Kidney capillary endothelial cell (primary cell): ENCODE measurements at regions not wholly inside any gene's neighbourhood (a gene's known extent, or its start where the extent isn't known, plus 50 kb on each side); places are given as distances from the start of the nearest gene placed in this dataset.
"Not testable (repeated sequence)": the region's sequence is repeated elsewhere in the genome, so short reads cannot be mapped to it uniquely, and the experiment has no call there.

Experiments
- DNase-seq: peaks from one replicate; pipeline ENCODE4 v3.0.0-alpha.2; 2018; ENCODE audit warnings: low spot score

DNA sequence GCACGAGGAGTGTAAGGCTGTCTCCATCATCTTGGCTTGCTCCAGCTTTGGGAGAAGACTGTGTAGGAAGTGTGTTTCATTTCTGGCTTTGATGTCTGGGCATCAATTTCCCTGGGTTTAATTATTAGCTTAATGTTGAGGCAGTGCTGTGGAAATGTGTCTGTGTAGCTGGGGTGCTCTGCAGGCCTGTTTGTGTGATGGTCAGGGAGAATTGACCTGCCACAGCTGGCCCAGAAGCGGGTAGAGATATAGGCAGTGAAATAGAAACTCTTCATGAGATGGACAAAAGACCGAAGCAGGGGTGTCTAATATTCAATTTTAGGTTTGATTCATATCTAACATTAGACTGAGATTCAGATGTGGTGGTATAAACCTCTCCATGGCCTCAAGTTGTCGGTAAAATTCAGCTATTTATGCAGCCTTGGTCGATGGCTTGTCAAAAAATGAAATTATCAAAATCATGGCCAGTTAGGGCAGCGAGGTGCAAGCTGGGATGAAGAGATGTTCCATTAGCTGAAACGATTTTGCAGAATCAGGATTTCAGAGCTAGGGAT lies 95.3 kb upstream of the SNX9 start:
- no peak for DNase-seq

DNA sequence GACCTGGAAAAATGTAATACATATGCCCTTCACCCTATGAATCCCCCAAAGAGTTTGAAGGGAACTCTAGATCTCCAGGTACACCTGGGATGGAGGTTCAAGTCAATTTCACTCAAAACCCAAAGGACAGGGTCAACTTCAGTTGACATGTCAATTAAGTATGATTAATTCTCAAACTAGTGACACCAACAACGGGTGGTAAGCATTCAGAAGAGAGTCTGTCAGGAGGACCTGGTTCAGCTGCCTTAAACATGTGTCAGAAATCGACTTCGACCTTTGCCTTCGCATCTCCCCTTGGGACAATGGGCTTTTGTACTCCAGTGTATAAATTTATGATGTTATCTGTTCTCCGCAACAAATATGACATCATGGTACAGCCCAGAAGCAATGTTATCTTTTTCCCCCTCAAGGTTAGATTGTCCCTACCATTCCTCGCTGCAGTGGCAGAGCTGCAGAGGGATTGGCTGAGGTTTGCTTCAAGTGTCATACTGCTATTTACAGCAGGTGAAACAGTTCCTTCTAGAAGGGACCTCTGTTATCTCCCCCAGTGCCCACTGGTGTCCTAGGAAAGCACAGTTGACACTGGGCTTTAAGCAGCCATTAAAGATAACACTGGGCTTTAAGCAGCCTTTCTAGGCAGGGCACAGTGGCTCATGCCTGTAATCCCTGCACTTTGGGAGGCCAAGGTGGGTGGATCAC lies 94.7 kb upstream of the SNX9 start:
- DNase-seq: no peak

DNA sequence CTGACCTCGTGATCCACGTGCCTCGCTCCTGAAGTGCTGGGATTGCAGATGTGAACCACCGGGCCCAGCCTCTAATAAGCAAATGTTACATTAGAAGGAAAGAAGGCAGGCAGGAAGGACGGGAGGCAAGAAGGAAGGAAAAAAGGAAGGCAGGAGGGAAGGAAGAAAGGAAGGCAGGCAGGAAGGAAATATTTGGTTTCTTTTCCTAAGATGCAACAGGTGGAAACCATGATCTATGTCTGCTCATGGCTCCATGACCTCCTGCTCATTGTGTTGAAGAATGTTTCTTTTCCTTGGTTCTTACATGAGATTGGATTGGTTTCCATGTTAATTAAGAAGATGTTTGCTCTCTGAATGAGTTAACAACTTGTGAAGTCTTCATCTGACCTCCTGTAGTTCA lies 91.8 kb upstream of the SNX9 start:
- DNase-seq: no peak

DNA sequence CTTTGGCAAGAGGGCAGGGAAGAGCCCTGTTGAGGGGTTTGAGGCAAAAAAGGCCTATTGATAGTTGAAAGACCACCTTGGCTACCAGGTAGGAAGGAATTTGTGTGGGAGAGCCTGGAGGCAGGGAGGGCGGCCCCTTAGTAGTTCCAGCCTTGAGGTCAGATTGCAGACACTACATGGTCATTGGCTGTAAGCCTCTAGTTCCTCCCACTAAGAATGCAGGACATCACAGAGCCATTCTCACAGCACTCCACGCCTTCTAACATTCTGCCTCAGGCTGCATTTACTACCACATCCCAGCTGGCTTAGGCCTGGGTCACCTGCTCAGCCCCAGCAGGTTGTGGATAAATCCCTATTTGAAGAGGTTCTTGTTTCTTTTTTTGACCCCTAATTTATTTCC lies 91.0 kb upstream of the SNX9 start:
- no peak for DNase-seq

DNA sequence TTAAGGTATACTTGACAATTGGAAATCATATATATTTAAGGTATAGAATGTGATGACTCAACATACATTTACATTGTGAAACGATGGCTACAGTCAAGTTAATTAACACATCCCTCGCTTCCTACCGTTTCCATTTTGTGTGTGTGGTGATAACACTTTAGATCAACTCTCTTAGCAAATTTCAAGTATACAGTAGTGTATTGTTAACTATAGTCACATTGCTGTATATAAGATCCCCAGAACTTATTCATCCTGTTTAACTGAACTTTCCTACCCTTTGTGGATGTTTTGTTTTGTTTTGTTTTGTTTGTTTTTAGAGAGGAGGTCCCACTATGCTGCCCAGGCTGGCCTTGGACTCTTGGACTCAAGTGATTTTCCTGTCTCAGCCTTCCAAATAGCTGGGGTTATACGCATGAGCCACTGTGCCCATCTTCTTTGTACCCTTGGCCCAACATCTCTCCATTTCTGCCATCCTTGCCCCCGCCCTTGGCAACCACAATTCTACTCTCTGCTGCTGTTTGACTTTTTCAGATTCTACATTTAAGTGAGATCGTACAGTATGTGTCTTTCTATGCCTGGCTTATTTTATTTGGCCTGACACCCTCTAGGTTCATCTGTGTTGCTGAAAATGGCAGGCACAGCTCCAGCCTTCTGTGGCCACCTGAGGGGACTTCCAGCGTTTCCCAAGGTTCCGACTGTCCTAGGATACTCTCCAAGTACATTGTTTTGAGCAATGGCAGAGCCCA lies 90.5 kb upstream of the SNX9 start:
- no peak for DNase-seq

DNA sequence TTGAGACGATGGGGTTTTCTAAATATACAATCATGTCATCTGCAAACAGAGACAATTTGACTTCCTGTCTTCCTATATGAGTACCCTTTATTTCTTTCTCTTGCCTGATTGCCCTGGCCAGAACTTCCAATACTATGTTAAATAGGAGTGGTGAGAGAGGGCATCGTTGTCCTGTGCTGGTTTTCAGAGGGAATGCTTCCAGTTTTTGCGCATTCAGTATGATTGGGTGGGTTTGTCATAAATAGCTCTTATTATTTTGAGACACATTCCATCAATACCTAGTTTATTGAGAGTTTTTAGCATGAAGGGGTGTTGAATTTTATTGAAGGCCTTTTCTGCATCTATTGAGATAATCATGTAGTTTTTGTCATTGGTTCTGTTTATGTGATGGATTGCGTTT lies 86.5 kb upstream of the SNX9 start:
- DNase-seq: not testable (repeated sequence)

DNA sequence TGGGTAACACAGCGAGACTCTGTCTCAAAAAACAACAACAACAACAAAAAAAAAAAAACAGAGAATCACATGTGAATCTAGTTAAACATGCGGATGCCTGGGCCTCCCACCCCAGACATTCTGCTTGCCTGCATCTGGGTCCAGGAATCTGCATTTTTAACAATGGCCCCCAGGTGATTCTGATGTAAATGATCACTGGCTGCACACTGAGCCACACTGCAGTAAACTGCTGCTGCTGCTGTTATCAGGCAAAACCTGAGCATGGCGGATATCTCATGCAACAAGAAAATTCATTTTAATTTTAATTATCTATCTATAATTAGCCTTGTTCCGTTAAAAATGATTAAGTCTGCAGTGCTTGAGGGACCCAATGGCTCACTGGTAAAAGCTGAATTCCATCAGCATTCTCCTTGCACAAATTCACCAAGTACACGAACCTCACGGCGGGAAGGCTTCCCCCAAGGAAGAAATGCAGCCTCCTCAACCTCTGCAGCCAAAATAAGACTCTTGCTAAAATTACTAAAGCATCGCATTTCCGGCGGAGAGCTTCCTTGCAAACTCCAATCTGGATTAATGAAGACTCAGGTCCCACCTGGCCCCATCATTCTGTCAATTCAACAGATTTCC lies 81.6 kb upstream of the SNX9 start:
- no peak for DNase-seq

DNA sequence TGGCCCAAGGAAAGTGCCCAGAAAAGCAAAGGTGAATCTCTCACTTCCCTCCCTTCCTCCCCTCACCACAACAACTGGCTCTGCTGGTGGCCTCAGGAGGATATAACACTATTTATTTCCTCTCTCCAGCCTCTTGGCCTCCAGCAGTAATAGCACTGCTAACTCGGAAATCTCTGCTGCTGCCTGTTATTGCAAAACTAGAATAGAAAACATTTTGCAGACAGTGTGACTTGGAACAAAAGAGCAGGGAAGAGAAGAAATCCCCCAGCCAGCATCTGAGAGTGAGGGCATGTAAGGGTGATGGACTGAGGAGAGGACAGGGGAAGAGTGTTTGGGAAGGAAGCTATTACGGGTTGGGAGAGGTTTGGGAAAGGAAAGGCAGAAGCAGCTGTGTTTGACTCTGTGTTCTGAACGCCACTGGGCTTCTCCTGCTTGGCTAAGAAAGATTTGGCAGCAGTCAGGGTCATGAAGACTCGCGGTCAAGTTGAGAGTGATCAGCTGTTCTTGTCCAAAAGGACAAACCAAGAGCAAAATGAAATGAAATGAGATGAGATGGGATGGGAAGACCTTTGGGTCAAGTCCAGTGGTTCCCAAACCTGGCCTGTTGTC lies 81.0 kb upstream of the SNX9 start:
- DNase-seq: no peak

DNA sequence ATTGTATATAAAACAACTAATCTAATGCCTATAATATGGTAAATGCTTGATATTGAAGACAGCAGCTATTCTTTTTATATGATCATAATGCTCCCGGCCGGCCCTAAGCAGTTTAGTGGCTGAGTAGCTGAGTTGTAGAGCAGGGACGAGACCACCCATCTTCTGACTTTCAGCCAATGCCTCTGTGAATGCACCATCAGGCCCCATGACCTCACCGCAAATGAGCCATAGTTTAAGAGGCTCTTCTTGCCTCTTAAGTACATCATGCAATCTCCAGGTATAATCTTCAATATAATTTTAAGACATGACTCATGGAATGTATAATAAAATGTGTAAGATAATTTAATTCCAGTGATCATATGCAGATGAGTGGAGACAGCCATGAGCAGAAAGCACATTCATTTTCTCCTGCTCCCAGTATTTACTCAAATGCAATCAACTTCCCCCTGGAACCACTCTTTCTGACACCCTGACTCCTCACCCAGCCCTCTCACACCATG lies 78.9 kb upstream of the SNX9 start:
- DNase-seq: no peak

DNA sequence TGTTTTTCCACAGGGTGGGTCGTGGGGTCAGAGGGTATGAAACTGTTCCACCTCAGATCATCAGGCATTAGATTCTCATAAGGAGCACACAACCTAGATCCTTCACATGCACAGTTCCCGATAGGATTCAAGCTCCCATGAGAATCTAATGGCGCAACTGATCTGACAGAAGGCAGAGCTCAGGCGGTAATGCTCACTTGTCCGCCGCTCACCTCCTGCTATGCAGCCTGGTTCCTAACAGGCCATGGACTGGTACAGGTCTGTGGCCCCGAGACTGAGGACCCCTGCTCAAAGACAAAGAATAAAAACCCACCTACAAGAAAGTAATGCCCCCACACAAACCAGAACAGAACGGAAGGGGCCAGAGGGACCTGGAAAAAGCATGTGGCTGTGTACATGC lies 76.1 kb upstream of the SNX9 start:
- no peak for DNase-seq

DNA sequence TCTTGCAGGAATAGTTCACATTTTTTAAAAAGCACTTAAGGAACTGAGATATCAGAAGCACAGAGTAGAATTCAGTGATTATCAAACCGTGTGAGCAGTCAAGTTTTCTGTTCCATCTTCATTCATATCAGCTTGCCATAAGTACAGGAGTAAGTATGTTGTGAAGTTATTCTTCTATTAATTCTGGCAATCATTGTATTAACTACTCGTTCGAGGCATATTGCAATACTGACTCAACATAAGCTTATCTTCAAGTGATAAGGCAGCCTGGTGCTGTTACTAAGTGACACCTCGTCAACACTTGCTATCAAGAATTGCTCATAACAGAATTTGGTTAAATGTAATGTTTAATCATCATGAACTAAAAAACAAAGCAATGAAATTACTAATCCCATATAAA lies 75.7 kb upstream of the SNX9 start:
- no peak for DNase-seq

DNA sequence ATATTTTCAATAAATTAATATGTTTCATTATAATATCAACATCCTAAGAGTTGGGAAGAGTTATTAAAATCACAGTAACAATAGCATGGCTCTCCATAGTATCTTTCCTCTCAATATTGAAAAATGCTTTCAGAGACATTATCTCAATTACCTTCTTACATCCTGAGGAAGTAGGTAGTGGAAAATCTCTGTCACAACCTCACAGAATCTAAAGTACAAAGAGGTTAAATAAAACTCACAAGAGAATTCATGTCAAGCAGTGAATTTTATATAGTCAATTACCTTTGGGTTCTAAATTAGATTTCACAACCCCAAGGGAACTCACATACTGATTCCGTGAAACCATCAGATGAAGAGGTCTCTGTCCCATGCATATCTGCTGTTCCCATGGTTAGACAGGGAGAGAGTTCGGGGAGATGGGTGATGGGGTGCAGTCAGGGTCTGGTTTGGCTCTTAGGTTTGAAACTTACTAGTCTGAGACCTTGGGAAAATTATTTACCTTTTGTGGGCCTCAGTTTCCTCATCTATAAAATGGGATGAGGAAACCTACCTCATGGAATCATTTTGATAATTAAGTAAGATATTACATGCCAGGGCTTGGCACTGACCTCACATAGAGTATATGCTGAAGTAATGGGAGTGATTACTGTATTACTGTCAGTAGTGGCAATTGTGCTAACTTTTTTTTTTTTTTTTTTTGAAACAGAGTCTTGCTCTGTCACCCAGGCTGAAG lies 74.0 kb upstream of the SNX9 start:
- DNase-seq: no peak

DNA sequence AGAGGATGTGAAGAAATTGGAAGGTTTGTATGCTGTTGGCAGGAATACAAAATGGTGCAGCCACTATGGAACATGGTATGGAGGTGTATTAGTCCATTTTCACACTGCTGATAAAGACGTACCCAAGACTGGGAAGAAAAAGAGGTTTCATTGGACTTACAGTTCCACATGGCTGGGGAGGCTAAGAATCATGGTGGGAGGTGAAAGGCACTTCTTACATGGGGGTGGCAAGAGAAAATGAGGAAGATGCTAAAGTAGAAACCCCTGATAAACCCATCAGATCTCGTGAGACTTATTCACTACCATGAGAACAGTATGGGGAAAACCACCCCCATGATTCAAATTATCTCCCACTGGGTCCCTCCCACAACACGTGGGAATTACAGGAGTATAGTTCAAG lies 72.1 kb upstream of the SNX9 start:
- DNase-seq: not testable (repeated sequence)

DNA sequence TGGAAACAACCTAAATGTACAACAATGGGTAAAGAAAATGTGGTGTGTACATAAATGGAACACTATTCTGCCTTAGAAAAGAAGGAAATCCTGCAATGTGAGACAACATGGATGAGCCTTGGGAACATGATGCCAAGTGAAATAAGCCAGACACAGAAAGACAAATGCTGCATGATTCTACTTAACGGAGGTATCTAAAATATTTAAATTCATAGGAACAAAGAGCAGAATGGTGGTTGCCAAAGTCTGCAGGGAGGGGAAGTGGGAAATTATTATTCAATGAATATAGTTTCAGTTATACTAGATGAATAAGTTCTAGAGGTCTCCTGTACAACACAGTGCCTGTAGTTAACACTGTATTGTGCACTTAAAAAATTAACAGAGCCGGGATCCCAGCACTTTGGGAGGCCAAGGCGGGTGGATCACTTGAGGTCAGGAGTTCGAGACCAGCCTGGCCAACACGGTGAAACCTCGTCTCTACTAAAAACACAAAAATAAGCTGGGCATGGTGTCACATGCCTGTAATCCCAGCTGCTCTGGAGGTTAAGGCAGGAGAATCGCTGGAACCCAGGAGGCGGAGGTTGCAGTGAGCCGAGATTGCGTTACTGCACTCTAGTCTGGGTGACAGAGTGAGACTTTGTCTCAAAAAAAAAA lies 71.4 kb upstream of the SNX9 start:
- no peak for DNase-seq

DNA sequence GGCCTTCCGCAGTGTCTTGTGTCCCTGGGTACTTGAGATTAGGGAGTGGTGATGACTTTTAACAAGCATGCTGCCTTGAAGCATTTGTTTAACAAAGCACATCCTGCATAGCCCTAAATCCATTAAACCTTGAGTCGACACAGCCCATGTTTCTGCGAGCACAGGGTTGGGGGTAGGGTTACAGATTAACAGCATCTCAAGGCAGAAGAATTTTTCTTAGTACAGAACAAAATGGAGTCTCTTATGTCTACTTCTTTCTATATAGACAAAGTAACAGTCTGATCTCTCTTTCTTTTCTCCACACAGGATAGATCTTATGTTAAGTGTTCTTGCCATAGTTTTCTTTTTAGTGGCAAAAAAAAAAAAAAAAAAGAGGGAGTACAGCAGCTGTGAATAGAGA lies 70.2 kb upstream of the SNX9 start:
- not testable (repeated sequence) for DNase-seq

DNA sequence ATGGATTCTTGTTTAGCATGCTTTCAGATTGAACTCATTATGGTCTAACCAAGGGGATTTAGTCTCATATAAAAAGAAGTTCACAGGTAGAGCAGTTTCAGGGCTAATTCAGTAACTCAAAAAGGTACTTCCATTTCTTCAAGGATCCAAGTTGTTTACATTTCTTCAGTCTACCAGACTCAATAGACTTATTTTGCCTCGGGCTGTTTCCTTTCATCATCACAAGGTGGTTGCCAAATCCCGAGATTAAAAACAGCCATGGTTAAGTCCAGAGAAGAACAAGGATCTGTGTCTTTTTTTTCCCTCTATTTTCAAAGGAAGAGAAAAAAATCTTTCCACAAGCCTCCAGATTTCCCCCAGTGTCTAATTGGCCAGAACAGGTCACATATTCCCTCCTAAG lies 69.8 kb upstream of the SNX9 start:
- no peak for DNase-seq

DNA sequence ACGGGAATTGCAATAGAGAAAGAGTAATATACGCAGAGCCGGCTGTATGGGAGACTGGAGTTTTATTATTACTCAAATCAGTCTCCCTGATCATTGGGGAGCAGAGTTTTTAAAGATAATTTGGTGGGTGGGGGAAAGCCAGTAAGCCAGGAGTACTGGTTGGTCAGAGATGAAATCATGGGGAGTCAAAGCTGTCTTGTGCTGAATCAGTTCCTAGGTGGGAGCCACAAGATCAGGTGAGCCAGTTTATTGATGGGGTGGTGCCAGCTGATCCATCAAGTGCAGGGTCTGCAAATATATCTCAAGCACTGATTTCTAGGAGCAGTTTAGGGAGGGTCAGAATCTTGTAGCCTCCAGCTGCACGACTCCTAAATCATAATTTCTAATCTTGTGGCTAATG lies 69.2 kb upstream of the SNX9 start:
- not testable (repeated sequence) for DNase-seq

DNA sequence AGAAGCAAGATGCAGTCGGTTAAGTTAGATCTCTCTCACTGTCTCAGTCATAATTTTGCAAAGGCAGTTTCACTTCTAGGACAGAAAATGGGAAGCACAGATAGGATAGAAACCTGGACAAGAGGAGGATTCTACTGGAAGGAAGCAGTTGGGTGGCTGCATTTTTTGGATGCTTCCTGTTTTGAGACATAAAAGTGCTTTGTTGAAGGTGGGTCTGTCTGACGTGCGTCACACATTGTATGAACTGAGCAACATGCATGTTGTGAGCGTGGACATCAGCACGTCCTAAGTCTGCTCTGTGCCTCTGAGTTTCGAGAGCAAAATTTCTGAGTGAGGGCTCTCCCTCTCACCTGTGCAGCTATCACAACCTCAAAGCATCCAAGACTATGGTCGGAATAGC lies 68.7 kb upstream of the SNX9 start:
- no peak for DNase-seq

DNA sequence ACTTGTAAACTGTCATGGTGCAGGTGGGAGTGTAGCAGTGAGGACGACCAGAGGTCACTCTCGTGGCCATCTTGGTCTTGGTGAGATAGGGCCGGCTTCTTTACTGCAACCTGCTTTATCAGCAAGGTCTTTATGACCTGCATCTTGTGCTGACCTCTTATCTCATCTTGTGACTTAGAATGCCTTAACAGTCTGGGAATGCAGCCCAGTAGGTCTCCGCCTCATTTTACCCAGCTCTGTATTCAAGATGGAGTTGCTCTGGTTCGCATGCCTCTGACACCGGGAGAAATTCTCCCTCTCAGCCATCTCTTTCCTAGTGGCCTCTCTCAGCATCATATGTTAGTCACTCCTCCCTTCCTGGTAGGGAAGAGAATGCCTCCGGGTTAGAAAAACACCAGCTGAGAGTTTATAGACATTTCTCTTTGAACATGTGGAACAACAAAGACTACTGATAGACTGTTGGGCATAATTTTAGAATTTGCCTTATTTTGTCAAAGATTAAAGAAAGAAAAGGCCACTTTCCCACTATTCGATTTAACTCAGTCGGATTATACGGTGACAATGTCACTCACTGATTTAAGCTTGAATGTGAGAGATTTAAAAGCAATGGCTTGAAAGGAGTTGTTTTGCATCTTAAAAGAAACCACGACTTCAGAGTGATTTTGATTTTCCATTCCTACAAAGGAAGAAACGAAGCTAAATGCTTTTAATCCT lies 67.9 kb upstream of the SNX9 start:
- no peak for DNase-seq

DNA sequence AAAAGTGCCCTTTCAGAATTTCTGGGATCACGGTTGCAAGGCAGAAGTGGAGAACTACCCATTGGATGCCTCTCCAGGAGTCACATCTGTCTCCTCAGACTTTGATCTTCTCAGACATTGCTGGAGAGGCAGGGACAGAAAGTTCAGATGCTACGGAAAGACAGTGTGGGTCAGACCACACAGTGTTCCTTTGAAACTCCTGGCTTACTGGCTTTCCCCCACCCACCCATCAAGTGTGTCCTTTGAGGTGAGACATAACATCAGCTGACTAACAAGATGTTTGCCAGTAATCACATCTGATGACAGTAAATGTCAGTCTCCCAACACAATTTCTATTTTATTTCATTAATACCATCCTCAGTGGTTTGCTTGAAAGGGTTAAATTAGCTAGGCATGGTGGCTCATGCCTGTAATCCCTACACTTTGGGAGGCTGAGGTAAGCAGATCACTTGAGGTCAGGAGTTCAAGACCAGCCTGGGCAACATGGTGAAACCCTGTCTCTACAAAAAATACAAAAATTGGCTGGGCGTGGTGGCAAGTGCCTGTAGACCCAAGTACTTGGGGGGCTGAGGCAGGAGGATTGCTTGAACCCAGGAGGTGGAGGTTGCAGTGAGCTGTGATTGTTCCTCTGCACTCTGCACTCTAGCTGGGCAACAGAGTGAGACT lies 67.2 kb upstream of the SNX9 start:
- DNase-seq: no peak
